ENCODE measurements at regions not wholly inside any gene's neighbourhood (a gene's known extent, or its start where the extent isn't known, plus 50 kb on each side); places are given as distances from the start of the nearest gene placed in this dataset.

DNA sequence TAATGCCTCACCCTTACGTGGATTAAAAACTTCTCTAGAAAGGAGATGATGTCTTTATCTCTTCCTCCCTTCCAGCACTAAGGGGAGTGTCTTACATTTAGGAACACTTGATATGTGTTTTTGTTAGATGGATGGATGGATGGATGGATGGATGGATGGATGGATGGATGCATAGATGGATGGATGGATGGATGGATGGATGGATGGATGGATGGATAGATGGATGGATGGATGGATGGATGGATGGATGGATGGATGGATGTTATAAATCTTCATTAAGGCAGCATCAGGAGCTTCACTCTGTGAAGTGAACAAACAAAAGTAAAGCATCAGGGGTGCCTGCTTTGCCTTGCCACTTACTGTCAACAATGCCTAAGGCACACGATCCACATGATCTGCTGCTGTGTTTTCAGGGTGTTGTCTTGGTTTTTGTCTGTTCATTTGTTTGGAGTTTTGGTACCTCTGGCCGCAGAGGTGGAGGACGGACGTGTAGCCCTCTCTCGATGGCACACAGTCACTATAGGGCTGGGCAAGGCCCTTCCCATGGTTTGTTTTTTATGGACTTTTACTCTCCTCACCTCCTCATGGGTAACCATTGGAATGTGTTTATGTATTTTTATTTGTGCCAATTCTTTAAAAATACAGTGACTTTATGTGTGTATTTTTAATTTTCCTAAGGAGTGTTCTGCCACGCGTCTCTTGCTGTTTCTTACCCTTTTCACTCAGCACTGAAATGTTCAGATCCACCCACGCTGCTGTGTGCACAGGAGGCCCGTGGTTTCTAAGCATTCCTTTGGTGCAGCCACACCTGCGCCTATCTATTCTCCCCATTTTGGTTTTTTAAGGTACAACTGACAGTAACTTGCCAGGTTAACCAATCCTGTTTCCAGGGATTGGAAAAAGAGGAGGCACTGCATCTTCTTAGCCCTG lies 91.8 kb upstream of the ENPP6 start:
- no peak for DNase-seq

DNA sequence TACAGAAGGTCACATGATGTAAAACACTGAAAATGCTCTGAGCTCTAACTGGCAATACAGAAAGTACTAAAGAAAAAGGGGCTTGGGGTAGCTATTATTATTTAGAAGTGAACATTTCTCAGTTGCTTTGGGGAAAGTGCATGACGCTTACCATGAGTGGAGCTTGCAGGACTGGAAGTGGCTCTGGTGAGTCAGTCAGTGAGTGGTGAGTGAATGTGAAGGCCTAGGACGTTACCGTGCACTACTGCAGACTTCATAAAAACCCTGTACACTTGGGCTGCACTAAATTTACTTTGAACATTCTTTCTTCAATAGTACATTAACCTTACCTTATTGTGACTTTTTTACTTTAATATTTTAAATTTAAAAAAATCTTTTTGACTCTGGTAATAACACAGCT lies 89.3 kb upstream of the ENPP6 start:
- no peak for DNase-seq

DNA sequence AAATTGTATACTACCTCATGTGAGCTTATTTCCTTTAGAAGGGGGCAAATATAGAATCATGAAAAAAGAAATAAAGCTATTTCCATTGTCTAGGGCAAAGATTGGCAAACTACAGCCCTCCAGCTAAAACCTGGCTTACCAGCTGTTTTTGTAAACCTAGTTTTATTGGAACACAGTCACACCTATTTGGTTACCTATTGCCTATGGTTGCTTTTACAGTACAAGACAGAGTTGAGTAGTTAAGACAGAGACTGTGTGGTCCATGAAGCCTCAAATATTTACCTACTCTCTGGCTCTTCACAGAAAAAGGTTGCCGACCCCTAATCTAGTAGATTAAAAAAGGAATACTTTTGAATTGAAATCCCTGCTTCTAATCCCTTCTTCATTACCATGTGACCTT lies 88.8 kb upstream of the ENPP6 start:
- DNase-seq = no peak

DNA sequence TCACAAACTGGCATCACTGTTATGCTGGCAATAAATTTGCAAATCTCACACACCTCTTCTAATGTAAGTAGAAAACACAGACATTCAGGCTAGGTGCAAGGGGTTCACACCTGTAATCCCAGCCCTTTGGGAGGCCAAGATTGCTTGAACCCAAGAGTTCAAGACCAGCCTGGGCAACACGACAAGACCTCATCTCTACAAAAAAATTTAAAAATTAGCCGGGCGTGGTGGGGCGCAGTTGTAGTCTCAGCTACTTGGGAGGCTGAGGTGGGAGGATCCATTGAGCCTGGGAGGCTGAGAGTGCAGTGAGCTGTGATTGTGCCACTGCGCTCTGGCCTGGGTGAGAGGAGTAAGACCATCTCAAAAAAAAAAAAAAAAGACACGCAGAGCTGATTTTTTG lies 83.1 kb upstream of the ENPP6 start:
- no peak for DNase-seq

DNA sequence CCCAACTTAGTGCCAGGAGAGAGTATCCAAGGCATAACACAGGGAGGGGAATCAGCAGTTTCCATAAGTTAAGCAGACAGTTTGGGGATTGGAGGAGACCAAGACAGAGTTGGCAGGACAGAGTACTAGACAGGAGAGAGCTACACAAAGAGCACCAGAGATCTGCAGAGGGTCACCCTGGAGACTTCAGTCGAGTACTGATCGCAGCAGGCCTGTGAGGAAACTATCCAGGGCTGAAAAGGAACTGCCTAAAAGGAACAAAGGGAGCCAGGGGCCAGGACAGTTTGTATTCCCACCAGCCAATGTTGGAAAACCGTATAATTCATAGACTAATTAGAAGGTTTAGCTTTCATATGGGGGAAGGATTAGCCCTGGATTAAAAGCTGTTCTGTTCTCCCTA lies 80.6 kb upstream of the ENPP6 start:
- DNase-seq = no peak

DNA sequence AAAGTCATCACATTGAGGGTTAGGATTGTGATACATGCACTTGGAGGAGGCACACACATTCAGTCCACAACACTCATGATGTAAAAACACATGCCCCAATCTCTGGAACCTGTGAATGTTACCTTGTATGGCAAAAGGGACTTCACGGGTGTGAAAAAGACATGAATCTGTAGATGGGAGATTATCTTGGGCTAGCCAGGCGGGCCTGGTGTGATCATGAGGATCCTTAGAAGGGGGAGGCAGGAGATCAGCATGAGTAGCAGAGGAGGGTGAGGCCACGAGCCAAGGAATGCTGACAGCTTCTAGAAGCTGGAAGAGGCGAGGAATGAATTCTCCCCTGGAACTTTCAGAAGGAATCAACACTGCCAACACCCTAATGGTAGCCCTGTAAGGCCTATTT lies 77.5 kb upstream of the ENPP6 start:
- no peak for DNase-seq

DNA sequence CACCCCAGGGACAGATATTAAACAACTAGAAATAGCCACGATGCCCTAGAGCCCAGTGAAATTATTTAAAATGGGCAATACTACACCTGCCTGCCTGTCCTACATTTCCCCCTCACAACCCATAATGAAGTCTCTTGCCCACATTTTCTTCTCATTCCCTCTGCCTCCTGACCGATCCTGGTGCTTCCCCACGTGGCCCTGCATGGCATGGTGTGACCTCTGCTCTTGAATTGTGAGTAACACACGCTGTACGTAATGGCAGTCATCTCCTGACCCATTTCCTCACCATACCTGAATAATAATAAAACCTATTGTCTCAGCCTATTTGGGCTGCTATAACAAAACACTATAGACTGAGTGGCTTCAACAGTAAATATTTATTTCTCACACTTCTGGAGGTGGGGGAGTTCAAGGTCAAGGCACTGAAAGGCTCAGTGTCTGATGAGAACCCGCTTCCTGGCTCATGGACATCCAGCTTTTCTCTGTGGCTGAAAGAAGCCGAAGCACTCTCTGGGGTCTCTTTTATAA lies 77.0 kb upstream of the ENPP6 start:
- no peak for DNase-seq

DNA sequence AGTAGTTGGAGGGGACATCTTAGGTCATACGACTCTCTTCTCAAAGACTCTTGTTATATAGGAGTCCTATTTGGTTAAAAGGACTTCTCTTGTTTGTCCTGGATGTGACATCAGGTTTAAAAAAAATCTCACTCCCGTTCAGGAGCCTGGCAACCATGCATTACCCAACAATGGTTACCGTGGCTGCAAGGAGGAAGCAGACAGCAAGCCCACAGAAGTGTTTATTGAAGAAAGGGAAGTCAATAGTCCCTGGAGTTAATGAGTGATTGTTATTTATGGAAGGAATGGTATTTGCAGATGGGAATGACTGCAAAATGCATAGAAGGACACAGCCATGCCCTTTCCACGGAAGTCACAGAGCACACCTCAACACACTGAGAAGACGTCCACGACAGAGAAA lies 75.9 kb upstream of the ENPP6 start:
- no peak for DNase-seq

DNA sequence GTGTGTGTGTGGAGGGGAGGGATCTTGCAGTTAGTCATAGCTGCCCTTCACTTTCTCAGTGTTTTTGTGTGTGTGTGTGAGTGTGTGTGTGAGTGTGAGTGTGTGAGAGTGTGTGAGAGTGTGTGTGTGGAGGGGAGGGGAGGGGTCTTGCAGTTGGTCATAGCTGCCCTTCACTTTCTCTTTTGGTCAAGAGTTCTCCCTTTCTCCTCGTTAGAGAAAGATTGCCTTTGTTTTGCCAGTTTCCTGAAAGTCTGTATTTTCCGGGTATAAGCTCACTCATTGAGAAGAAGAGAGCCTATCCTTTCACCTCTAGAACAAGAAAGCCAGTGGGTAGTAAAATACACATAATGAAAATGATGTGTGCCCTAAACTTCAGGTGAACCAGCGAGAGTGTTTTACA lies 75.2 kb upstream of the ENPP6 start:
- DNase-seq = no peak

DNA sequence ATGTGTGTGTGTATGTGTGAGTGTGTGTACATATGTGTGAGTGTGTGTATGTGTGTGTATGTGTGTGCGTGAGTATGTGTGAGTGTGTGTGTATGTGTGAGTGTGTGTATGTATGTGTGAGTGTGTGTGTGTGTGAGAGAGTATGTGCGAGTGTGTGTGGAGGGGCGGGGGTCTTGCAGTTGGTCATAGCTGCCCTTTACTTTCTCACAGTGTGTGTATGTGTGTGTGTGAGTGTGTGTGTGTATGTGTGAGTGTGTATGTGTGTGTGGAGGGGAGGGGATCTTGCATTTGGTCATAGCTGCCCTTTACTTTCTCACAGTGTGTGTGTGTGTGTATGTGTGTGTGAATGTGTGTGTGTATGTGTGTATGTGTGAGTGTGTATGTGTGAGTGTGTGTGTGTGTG lies 74.8 kb upstream of the ENPP6 start:
- no peak for DNase-seq

DNA sequence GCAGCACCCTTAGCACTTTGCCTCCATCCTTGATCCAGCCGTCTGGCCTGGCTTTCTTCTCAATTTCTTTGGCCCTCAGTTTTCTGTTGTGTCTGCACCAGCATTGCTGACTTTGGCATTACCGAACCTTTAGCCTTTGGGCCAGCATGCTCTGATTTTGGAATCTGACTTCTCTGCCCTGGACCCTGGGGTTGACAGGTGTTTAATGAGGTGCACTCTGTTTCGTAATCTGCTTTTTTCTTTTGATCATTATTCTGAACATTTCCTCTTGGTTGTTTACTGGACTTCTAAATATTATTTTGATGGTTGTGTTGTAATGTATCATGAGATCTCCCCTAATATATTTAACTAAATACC lies 71.5 kb upstream of the ENPP6 start:
- no peak for DNase-seq

DNA sequence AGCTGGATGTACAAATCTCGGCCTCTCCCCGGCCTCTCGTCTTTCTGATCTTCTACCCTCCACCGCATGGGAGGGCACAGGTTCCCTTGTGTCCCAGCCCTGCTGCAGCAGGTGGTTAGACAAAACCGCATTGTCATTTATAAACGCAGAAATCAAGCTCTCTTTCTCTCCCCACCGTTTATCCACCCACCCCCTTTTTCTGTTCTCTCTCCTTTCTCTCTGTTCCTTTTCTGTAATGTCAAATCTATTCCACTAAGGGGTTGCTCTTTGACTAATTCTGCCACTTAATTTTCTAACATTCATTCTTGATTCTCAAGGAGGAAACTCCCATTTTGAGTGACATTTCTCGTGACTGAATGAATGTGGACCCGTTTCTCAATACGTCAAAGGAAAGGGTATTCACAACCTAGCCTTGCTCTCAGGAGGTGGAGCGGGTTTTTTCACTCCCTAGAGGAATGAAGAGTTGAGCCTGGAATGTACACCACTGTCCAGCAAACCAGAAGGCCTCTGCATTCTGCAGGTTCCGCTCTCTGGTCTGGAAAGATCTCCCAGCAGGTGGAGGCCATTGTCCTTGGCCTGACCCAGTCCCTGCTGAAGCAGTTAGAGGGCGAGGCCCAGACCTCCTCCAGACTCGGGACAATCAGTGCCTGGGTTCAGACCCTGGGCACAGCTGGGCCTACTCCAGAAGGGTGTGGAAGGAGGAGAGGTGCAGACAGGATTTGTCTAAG lies 70.9 kb upstream of the ENPP6 start:
- DNase-seq = no peak

DNA sequence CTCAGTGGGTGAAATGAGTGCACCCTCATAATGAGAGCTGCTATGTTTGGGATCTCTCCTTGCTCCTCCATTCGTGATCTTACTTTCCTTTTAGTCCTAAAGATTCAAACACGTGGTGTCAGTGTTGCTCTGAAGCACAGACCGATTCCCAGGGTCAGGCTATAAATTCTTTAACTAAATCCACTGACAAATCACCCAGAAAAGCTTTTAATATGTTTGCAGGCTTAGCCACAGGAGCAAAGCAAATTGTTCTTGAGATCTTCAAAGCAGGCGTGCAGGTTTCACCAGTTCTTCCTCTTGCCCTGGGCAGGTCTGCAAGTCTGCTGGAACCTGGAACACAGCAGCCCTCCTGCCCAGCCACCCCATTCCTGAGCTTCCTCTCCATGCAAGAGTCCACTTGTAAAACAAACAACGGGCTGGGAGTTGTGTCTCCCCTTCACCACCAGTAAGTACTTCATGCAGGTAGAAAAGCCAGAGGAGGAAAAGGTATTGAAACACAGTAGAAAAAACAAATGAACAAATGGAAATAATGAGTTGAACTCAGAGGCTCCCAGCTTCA lies 70.1 kb upstream of the ENPP6 start:
- DNase-seq = peak; percentile 26

DNA sequence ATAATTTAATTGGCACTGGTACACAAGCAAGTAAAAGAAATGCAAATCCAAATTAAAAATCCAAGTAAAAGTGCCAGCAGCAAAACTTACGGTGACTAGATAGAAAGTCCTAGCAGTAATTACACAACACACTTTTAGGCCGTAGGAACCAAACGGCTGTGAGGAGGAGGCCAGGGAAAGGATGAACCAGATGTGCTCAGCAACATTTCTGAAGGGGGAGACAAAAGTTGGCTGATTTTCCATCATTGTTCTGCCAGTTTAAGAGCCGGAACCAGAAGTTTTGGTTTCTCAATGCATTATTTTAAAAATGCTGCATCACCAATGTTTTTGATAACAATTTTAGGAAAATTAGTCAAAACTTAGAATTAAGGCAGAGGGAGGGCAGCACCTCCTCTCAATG lies 68.7 kb upstream of the ENPP6 start:
- DNase-seq = no peak

DNA sequence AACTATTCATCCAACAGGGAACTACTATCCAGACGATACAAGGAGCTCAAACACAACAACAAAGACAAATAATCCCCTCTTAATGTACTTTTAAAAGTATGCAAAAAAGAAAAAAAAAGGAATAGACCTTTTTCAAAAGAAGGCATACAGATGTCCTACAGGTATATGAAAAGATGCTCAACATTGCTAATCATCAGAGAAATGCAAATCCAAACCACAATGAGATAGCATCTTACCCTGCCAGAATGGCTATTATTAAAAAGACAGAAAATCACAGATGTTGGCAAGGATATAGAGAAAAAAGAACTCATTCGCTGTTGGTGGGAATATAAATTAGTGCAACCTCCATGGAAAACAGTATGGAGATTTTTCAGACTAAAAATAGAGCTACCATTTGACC lies 67.1 kb upstream of the ENPP6 start:
- DNase-seq = no peak

DNA sequence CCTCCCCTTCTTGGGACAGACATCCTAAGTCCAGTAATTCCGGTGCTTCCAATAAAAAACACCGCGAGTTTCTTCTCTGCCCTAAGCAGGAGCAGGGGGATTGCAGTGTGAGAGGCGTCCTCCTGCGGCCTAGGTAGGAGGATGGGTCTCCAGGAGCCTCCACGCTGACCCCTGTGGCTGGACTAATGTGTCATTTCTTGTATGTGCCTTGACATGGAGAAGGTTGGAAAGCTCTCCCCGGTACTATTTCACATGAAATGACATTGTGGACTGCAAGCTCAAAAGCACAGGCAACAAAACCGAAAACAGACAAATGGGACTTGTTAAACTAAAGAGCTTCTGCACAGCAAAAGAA lies 66.6 kb upstream of the ENPP6 start:
- no peak for DNase-seq

DNA sequence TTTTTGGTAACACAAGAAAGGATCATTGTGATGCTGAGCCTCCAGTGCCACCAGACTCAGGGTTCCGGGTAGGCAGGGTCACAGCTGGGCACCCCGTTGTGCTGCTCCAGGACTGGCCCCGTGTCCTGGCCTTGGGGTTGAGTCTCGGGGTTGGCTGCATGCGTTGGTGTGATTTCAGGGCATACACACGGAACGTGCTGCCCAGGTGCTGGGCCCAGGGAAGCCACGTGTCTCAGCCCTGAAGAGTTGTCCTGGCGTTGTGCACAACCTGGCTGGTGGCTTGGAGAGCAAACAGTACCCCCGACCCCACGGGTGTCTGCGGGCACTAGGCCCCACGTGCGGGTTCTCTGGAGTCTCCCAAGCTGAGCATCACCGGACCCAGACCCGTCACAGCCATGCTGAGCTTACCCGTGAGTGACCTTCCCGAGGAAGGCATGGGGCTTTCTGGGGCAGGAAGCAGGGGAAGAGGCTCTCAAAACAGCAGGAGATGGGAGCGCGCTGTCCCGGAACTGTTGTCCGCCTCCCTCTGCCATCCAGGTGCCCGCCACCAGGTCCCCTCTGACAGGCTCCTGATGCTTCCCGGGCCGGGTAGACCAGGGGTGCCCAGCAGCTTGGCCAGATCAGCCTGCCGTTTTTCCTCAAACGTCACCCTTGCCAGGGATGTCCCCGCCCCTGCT lies 66.1 kb upstream of the ENPP6 start:
- DNase-seq = no peak

DNA sequence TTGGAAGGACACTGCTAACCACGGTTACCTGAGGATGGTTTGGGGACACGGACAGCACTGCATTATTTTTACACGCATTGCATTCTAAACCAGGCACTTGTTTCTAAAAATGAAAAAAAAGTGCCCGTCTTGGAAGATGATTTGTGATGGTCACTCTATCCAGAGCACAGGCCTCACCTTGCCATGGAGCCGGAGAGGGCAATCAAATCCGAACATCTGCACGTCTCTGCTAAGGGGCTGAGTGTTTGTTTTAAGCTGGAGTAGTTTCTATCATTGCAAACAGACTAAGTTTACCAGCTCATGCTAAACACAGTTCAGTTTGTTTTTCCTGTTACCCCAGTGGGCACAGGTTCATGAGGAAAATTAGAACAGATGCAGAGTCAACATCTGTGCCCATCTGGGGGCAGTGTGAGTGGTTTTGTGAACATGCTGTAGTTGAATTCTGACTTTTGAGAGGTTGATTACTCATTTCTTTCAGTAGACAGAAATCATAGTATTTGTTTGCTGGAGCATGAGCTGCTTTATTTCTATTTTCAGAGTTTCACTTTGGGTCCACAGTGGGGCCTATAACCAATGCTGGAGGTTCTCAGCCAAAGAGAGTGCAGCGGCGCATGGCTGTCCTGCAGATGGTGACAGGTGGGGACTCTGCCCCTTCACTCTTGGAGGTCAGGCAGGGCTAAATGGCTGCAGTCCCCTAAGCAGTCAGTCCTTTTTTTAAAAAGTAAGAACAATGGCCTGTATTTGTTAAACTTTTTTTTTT lies 65.4 kb upstream of the ENPP6 start:
- no peak for DNase-seq

DNA sequence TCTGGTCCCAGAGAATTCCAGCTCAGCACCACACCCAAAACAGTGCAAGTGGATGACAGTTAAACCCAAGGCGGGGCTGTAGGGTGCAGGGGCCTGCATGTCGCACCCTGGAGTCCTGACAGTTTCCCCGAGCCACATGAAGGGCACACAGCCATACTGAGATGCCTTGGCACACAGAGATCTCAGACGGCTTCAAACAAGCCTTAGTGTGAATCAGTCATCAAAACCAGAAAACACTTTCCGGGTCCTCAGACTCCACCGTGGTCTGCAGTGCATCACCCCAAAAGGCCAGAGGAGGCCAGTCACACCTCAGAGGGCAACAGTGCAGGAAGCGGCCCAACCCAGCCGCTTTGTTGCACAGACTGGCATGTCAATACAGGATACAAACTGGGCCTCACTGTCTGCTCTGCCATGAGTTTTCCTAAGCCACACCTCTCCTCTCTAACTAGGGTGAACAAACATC lies 64.6 kb upstream of the ENPP6 start:
- no peak for DNase-seq

DNA sequence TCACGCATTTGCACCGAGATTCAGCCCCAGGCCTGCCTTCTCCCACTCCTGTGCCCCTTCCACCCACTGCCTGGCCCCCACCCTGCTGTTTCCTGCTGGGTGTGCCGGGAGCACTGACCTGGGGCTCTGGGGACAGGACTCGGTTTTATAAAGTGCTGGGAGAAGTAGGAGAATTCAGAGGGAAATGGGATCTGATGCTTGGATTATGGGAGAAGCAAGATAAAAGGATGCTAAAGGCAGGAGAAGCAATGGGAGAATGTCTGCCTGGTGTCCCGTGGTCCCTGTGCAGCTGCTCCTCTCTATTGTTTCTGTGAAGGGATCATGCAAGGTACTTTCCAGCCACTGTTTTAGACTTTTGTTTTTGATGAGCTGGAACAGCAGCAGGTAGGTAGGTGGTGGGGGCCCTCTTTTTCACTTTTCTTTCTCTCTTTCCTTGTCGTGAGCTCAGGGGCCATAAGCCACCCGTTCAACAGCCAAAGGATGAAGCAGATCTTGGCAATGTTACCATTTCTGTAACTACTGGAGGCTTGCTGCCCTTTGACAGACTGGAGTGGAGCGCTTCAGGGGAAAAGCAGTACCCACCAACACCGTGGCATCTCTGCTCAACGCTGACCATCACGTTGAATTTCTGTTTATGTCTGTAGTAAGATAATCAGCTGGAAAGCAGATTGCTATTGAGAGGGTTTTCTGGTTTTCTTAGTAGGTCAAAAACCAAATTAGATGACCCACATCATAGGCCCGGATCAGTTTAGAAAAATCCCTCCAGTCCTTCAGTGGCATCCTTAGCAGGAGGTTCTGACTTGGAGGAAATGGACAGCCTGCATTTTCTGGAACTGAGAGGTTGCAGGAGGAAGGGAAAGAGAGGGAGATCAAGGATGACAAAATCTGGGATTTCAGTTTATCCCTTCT lies 63.8 kb upstream of the ENPP6 start:
- DNase-seq = no peak

DNA sequence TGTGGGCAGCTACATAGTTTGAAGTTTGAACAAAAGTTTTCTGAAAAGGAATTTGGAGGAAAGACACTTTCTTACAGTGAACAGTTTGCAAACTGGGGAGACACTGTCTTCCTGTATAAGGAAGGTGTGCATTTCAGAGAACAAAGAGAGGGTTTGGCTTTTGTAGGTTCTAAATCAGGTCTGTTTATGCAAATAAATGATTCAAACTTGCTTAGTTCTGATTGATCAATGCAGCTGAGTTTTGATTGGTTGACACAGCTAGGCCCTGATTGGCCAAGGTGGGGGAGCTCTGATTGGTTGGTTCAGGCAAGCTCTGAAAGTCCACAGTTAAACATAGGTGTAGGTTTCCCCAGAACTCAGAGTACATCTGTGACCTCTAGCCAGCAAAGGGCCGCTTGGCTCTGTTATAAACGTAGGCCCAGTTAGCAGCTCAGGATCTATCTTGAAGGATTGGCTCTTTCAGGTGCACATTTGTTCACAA lies 63.0 kb upstream of the ENPP6 start:
- DNase-seq = no peak

Data from NCI-H526 treated with DMSO at 0.1 percent for 48 hours (cell line).